ENCODE measurements at regions not wholly inside any gene's neighbourhood (a gene's known extent, or its start where the extent isn't known, plus 50 kb on each side); places are given as distances from the start of the nearest gene placed in this dataset.

DNA sequence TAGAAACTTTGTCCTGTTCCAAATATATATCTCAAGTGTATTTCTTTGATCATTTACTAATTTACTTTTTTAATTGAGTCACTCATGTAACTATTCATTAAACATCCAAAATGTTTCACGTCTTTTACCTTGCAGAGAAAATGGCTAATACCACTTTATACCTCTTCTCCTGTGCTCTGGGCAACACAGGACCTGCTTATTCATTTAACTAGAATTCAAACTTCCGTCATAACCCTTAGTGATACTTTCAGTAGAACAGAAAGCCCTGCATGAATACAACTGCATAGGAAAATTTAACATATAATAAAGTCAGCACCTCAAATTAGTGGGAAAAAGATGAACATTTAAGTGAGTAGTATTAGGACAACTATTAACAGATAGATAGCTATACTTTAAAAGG, 205.2 kb downstream of the MREG start:
- H3K9me3 Mint-ChIP-seq (ENCODE audit: insufficient read depth), result no peaks in the 10 kb centered on the region
- Histone ChIP-seq H4K20me1 (ENCODE audit: control insufficient read depth, insufficient read depth, low read length, poor library complexity, severe bottlenecking) (no peaks in the 10 kb centered on the region), H3K27me3 (replicated peaks in 1 of 4; ENCODE audit: control extremely low read depth in 1 of 4, control insufficient read depth in 3 of 4, insufficient read depth in 4 of 4, low read length in 3 of 4) (peaks cover 0 to 5% (median 1%) of the 10 kb centered on the region in 4 experiments), H3K79me2 (ENCODE audit: control insufficient read depth, insufficient read depth, low read length) (no peaks in the 10 kb centered on the region), H3K9me3 (ENCODE audit: control extremely low read depth in 1 of 3, control insufficient read depth in 2 of 3, insufficient read depth in 1 of 3, low read length in 2 of 3) (no peaks in the 10 kb centered on the region), H3K9ac (ENCODE audit: low read length) (no peak overlapping the region), H3K4me3 (ENCODE audit: control extremely low read depth in 1 of 5, extremely low read depth in 1 of 5, insufficient read depth in 1 of 5, low read depth in 2 of 5, low read length in 4 of 5) (no peak overlapping the region), H3K4me1 (ENCODE audit: control insufficient read depth in 2 of 2, insufficient read depth in 2 of 2, low read length in 2 of 2) (peaks cover 31% of the 10 kb centered on the region in 2 donors), H3K27ac (ENCODE audit: low read length in 2 of 2) (no peak overlapping the region), H2AFZ (ENCODE audit: insufficient read depth, low read depth, low read length, poor library complexity, severe bottlenecking) (no peak overlapping the region), H3K36me3 (replicated peaks in 1 of 2; ENCODE audit: control extremely low read depth in 1 of 2, control insufficient read depth in 1 of 2, extremely low read depth in 1 of 2, insufficient read depth in 2 of 2, low read length in 1 of 2) (no peaks in the 10 kb centered on the region), H3K4me2 (replicated peaks; ENCODE audit: low read depth, low read length, poor library complexity, severe bottlenecking) (no peak overlapping the region)
- H3K27me3 Mint-ChIP-seq, result peaks cover 19% of the 10 kb centered on the region
- ATAC-seq (ENCODE audit: low read depth) (no peak), DNase-seq (no peak)
- intact Hi-C loops (cut with micrococcal nuclease), result no loop called here
- ChIA-PET CTCF (no interaction called here), POLR2A (no interaction called here)
- H3K4me3 Mint-ChIP-seq, result no peak overlapping the region
- no peak for TF ChIP-seq EZH2 (IDR thresholded peaks at IDR 0.05; ENCODE audit: borderline replicate concordance, insufficient read depth, low read depth, low read length, poor library complexity, severe bottlenecking)
- TF ChIP-seq, protein P1, sequence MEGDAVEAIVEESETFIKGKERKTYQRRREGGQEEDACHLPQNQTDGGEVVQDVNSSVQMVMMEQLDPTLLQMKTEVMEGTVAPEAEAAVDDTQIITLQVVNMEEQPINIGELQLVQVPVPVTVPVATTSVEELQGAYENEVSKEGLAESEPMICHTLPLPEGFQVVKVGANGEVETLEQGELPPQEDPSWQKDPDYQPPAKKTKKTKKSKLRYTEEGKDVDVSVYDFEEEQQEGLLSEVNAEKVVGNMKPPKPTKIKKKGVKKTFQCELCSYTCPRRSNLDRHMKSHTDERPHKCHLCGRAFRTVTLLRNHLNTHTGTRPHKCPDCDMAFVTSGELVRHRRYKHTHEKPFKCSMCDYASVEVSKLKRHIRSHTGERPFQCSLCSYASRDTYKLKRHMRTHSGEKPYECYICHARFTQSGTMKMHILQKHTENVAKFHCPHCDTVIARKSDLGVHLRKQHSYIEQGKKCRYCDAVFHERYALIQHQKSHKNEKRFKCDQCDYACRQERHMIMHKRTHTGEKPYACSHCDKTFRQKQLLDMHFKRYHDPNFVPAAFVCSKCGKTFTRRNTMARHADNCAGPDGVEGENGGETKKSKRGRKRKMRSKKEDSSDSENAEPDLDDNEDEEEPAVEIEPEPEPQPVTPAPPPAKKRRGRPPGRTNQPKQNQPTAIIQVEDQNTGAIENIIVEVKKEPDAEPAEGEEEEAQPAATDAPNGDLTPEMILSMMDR (IDR thresholded peaks at IDR 0.05), result no peak
- peaks cover 33% of the 10 kb centered on the region for H3K4me1 Mint-ChIP-seq
- WGBS (ENCODE audit: insufficient coverage), result no CpG with 5 or more reads among the region's 2 CpGs
- no peak overlapping the region for H3K27ac Mint-ChIP-seq

- Histone ChIP-seq H3K27ac (ENCODE audit: low read length in 2 of 2) (no peak overlapping the region), H2AFZ (ENCODE audit: insufficient read depth, low read depth, low read length, poor library complexity, severe bottlenecking) (no peak overlapping the region), H3K4me1 (ENCODE audit: control insufficient read depth in 2 of 2, insufficient read depth in 2 of 2, low read length in 2 of 2) (peaks cover 8% of the 10 kb centered on the region in 2 donors), H3K27me3 (replicated peaks in 1 of 4; ENCODE audit: control extremely low read depth in 1 of 4, control insufficient read depth in 3 of 4, insufficient read depth in 4 of 4, low read length in 3 of 4) (peaks cover 0 to 5% (median 1%) of the 10 kb centered on the region in 4 experiments), H4K20me1 (ENCODE audit: control insufficient read depth, insufficient read depth, low read length, poor library complexity, severe bottlenecking) (no peaks in the 10 kb centered on the region), H3K4me3 (ENCODE audit: control extremely low read depth in 1 of 5, extremely low read depth in 1 of 5, insufficient read depth in 1 of 5, low read depth in 2 of 5, low read length in 4 of 5) (no peak overlapping the region), H3K9me3 (ENCODE audit: control extremely low read depth in 1 of 3, control insufficient read depth in 2 of 3, insufficient read depth in 1 of 3, low read length in 2 of 3) (no peaks in the 10 kb centered on the region), H3K9ac (ENCODE audit: low read length) (no peak overlapping the region), H3K79me2 (ENCODE audit: control insufficient read depth, insufficient read depth, low read length) (no peaks in the 10 kb centered on the region), H3K36me3 (replicated peaks in 1 of 2; ENCODE audit: control extremely low read depth in 1 of 2, control insufficient read depth in 1 of 2, extremely low read depth in 1 of 2, insufficient read depth in 2 of 2, low read length in 1 of 2) (no peaks in the 10 kb centered on the region), H3K4me2 (replicated peaks; ENCODE audit: low read depth, low read length, poor library complexity, severe bottlenecking) (no peak overlapping the region)
- intact Hi-C loops (cut with micrococcal nuclease), result no loop called here
- POLR2A ChIA-PET, result no interaction called here
- ATAC-seq (ENCODE audit: low read depth), result no peak
- no peak for TF ChIP-seq EZH2 (IDR thresholded peaks at IDR 0.05; ENCODE audit: borderline replicate concordance, insufficient read depth, low read depth, low read length, poor library complexity, severe bottlenecking)
- TF ChIP-seq, protein P1 (IDR thresholded peaks at IDR 0.05), result no peak
- CTCF ChIA-PET, result no interaction called here
- H3K9me3 Mint-ChIP-seq (ENCODE audit: insufficient read depth), result peaks cover 2% of the 10 kb centered on the region
- no peak overlapping the region for H3K27ac Mint-ChIP-seq
- WGBS (ENCODE audit: insufficient coverage), result no CpG with 5 or more reads among the region's 3 CpGs
- peaks cover 19% of the 10 kb centered on the region for H3K27me3 Mint-ChIP-seq
- DNase-seq, result no peak
- H3K4me3 Mint-ChIP-seq, result no peak overlapping the region
- peaks cover 11% of the 10 kb centered on the region for H3K4me1 Mint-ChIP-seq
Measured at GRCh38 chr2:215805493-215805892, 207.9 kb downstream of the MREG start.
